SK-N-MC (cell line): ENCODE measurements at regions not wholly inside any gene's neighbourhood (a gene's known extent, or its start where the extent isn't known, plus 50 kb on each side); places are given as distances from the start of the nearest gene placed in this dataset.

ENCODE experiments used
- EZH2 ChIP-seq: fragments of 200-600 bp; sonication (generic); IDR thresholded peaks from one replicate; pipeline ENCODE4 v1.6.1; 2017; ENCODE audit warnings: antibody characterized with exemption
- POLR2AphosphoS5 ChIP-seq: IDR thresholded peaks from 2 replicates; pipeline ENCODE4 v1.6.1; 2012; ENCODE audit warnings: mild to moderate bottlenecking, low read depth, low read length, borderline replicate concordance

- TF ChIP-seq POLR2AphosphoS5, result no peak
- TF ChIP-seq EZH2, result no peak
Measured at GRCh38 chr3:72319194-72320094, 528.8 kb downstream of the SHQ1 start.
